HCT116 (cell line): ENCODE measurements at regions not wholly inside any gene's neighbourhood (a gene's known extent, or its start where the extent isn't known, plus 50 kb on each side); places are given as distances from the start of the nearest gene placed in this dataset.

Source experiments
- ATAC-seq: fragments of 200-7000 bp; cut with Tn5 transposase; 2 replicates; pipeline ENCODE4 v1.9.1; 2020; ENCODE audit warnings: mild to moderate bottlenecking, moderate library complexity
- BruUV-seq: library from RNA; stranded (reverse); fragments of 400-500 nt; replicated peaks from 2 replicates; lab custom pipeline; 2021; lab: Mats Ljungman, UMichigan
- CTCF ChIA-PET: fragments of 300-600 bp; sonication (Branson Sonifier 250); formaldehyde crosslinking; loops from one replicate; lab custom pipeline; 2021; ENCODE audit warnings: antibody characterized with exemption; lab: Charles Lee
- POLR2A ChIA-PET: fragments of 300-600, 350-600 bp; sonication (Branson Sonifier 250); formaldehyde crosslinking; loops from one replicate; lab custom pipeline; 2021; ENCODE audit warnings: antibody characterized with exemption; lab: Charles Lee
- RAD21 ChIA-PET, 2 experiments: fragments of 300-600 bp; sonication (Branson Sonifier 250); formaldehyde crosslinking; loops; one replicate each; lab custom pipeline; 2023; ENCODE audit warnings: low total read pairs in 2 of 2; ENCODE audit not compliant: uncharacterized antibody in 2 of 2, unreplicated experiment in 2 of 2, low non-redundant PET in 1 of 2; lab: Charles Lee
- DNase-seq: peaks from one replicate; pipeline ENCODE4 v3.0.0-alpha.2; 2010; ENCODE audit warnings: low read depth, low spot score
- H2AFZ ChIP-seq: fragments of 200-600 bp; shearing (Covaris generic), sonication (generic); 2 replicates; pipeline ENCODE4 v1.6.1; 2017; ENCODE audit warnings: low read depth, mixed run types, mixed read lengths, antibody characterized with exemption, low read length; ENCODE audit not compliant: poor library complexity, severe bottlenecking
- H3K27ac ChIP-seq: 2 replicates; pipeline ENCODE4 v1.5.1; 2012; ENCODE audit warnings: low read depth, low read length
- H3K27me3 ChIP-seq: fragments of 200-600 bp; sonication (generic); 2 replicates; pipeline ENCODE4 v1.6.1; 2016; ENCODE audit warnings: mixed run types, low read length, mixed read lengths; ENCODE audit not compliant: insufficient read depth
- H3K36me3 ChIP-seq, 2 experiments: fragments of 200-500 bp in 1 of 2; fragments of 200-600 bp in 1 of 2; sonication (Bioruptor generic) in 1 of 2; sonication (generic) in 1 of 2; 2 replicates each; pipeline versions ENCODE4 v1.5.1 to v1.6.1; 2014 to 2016; ENCODE audit warnings: low read length in 2 of 2, inconsistent platforms in 1 of 2, mixed read lengths in 1 of 2, mixed run types in 1 of 2; ENCODE audit not compliant: insufficient read depth in 2 of 2, control insufficient read depth in 1 of 2
- H3K4me1 ChIP-seq, 2 experiments: fragments of 200-600 bp in 1 of 2; sonication (generic) in 1 of 2; 2 replicates each; pipeline versions ENCODE4 v1.5.1 to v1.6.1; 2012 to 2017; ENCODE audit warnings: low read length in 2 of 2, inconsistent platforms in 1 of 2, mild to moderate bottlenecking in 1 of 2, mixed read lengths in 1 of 2, mixed run types in 1 of 2, moderate library complexity in 1 of 2; ENCODE audit not compliant: insufficient read depth in 2 of 2, control insufficient read depth in 1 of 2
- H3K4me2 ChIP-seq: fragments of 200-600 bp; sonication (generic); 2 replicates; pipeline ENCODE4 v1.6.1; 2017; ENCODE audit warnings: mixed run types, low read length, mixed read lengths
- H3K4me3 ChIP-seq, 2 experiments: fragments of 200-600 bp in 1 of 2; sonication (generic) in 1 of 2; replicated peaks in 1 of 2; 2 replicates each; pipeline ENCODE4 v1.5.1; 2011 to 2016; ENCODE audit warnings: low read length in 2 of 2, control low read depth in 1 of 2, low read depth in 1 of 2, mild to moderate bottlenecking in 1 of 2, mixed read lengths in 1 of 2, mixed run types in 1 of 2
- H3K79me2 ChIP-seq: fragments of 200-600 bp; sonication (generic); 2 replicates; pipeline ENCODE4 v1.6.1; 2017; ENCODE audit warnings: mild to moderate bottlenecking, mixed run types, low read length, moderate library complexity, mixed read lengths; ENCODE audit not compliant: insufficient read depth
- H3K9ac ChIP-seq: fragments of 200-600 bp; sonication (generic); 2 replicates; pipeline ENCODE4 v1.6.1; 2016; ENCODE audit warnings: low read length, mixed read lengths
- H3K9me2 ChIP-seq: fragments of 200-600 bp; sonication (generic), shearing (Covaris generic); 2 replicates; pipeline ENCODE4 v1.6.1; 2017; ENCODE audit warnings: mixed run types, mild to moderate bottlenecking, moderate library complexity; ENCODE audit not compliant: insufficient read depth
- H3K9me3 ChIP-seq, 2 experiments: fragments of 200-500 bp in 1 of 2; fragments of 200-600 bp in 1 of 2; sonication (Bioruptor generic) in 1 of 2; sonication (generic) in 1 of 2; 2 replicates each; pipeline ENCODE4 v1.6.1; 2014 to 2017; ENCODE audit warnings: low read length in 2 of 2, mixed read lengths in 2 of 2, inconsistent platforms in 1 of 2, low read depth in 1 of 2, mild to moderate bottlenecking in 1 of 2, mixed run types in 1 of 2, moderate library complexity in 1 of 2; ENCODE audit not compliant: control insufficient read depth in 1 of 2, insufficient read depth in 1 of 2
- H4K20me1 ChIP-seq: fragments of 200-600 bp; sonication (generic), shearing (Covaris generic); 2 replicates; pipeline ENCODE4 v1.6.1; 2017; ENCODE audit warnings: mixed run types, mild to moderate bottlenecking, moderate library complexity; ENCODE audit not compliant: insufficient read depth
- CTCF ChIP-seq, 3 experiments: fragments of 200-600 bp in 1 of 3; sonication (generic) in 1 of 3; IDR thresholded peaks in 2 of 3; conservative IDR thresholded peaks in 1 of 3; 2 replicates each; pipeline ENCODE4 v1.5.1; 2012 to 2017; ENCODE audit warnings: low read depth in 2 of 3, low read length in 2 of 3, antibody characterized with exemption in 1 of 3, borderline replicate concordance in 1 of 3, control low read depth in 1 of 3, mild to moderate bottlenecking in 1 of 3, mixed read lengths in 1 of 3, mixed run types in 1 of 3, moderate library complexity in 1 of 3; ENCODE audit not compliant: insufficient read depth in 1 of 3
- EGR1 ChIP-seq: IDR thresholded peaks from 2 replicates; pipeline ENCODE4 v1.6.1; 2012; ENCODE audit warnings: low read depth
- EZH2phosphoT487 ChIP-seq: fragments of 200-600 bp; IDR thresholded peaks from 2 replicates; pipeline ENCODE4 v1.6.1; 2018; ENCODE audit warnings: antibody characterized with exemption, borderline replicate concordance
- FOSL1 ChIP-seq: IDR thresholded peaks from 2 replicates; pipeline ENCODE4 v1.6.1; 2012; ENCODE audit warnings: low read depth
- POLR2AphosphoS5 ChIP-seq: IDR thresholded peaks from 2 replicates; pipeline ENCODE4 v1.6.1; 2011; ENCODE audit warnings: mild to moderate bottlenecking, low read depth, low read length, moderate library complexity
- RAD21 ChIP-seq: IDR thresholded peaks from 2 replicates; pipeline ENCODE4 v1.6.1; 2012; ENCODE audit warnings: low read depth, mild to moderate bottlenecking
- ZBTB33 ChIP-seq: IDR thresholded peaks from 2 replicates; pipeline ENCODE4 v1.6.1; 2011; ENCODE audit warnings: mild to moderate bottlenecking, low read length, moderate library complexity; ENCODE audit not compliant: insufficient replicate concordance; ENCODE audit errors: extremely low read depth
- ZFX ChIP-seq: fragments of 450-650 bp; IDR thresholded peaks from 2 replicates; pipeline ENCODE4 v1.6.1; 2017
- intact Hi-C: fragments of 100-400 bp; cut with micrococcal nuclease; formaldehyde crosslinking; loops from 2 replicates; pipeline ENCODE4 v1.10.0; 2022

DNA sequence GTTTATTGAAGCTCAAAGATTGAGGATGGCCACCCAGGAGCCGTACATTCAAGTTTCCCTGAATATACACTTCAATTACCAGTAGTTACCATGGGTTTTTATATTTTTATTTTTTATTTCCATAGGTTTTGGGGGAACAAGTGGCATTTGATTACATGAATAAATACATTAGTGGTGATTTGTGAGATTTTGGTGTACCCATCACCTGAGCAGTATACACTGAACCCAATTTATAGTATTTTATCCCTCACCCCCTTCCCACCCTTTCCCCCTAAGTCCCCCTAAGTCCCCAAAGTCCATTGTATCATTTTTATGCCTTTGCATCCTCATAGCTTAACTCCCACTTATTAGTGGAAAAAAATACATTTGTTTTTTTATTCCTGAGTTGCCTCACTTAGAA is 791.4 kb downstream of the BRINP3 start (continued):
- no peak for TF ChIP-seq ZBTB33
- no peak for TF ChIP-seq EGR1
- no peak for TF ChIP-seq RAD21
- TF ChIP-seq CTCF (IDR thresholded peaks at IDR 0.05 in 2 of 3, conservative IDR thresholded peaks at IDR 0.05 in 1 of 3; ENCODE audit: borderline replicate concordance in 1 of 3, insufficient read depth in 1 of 3, low read depth in 2 of 3, low read length in 2 of 3): no peak
- no peak for TF ChIP-seq ZFX
- no peak for TF ChIP-seq EZH2phosphoT487
- no peak for TF ChIP-seq FOSL1
- TF ChIP-seq, all 23 proteins: peak for 0

- Histone ChIP-seq H3K79me2 (no peaks in the 10 kb centered on the region), H3K4me3 (no peak overlapping the region), H3K27me3 (no peaks in the 10 kb centered on the region), H3K4me2 (no peak overlapping the region), H3K4me1 (no peaks in the 10 kb centered on the region), H3K36me3 (no peaks in the 10 kb centered on the region), H2AFZ (peak overlapping the region; percentile 27), H3K27ac (no peak overlapping the region), H3K9ac (no peak overlapping the region), H3K9me2 (no peaks in the 10 kb centered on the region; the same call in 1 of the 2 replicates), H3K9me3 (no peaks in the 10 kb centered on the region), H4K20me1 (no peaks in the 10 kb centered on the region)
- RAD21 ChIA-PET: no interaction called here
- no peak for DNase-seq
- TF ChIP-seq POLR2AphosphoS5 (no peak), ZBTB33 (no peak), RAD21 (peak; percentile 20; the same call in 1 of the 2 replicates), CTCF (IDR thresholded peaks at IDR 0.05 in 2 of 3, conservative IDR thresholded peaks at IDR 0.05 in 1 of 3; ENCODE audit: borderline replicate concordance in 1 of 3, insufficient read depth in 1 of 3, low read depth in 2 of 3, low read length in 2 of 3) (peak in 1 of 3 experiments; percentile 10; a peak in 1 of 6 replicates)
- intact Hi-C loops: no loop called here
- no TSS peak for BruUV-seq
- CTCF ChIA-PET: interaction anchor here (1.4 kb wide), 1 partner anchor 911 kb away, joined by 3 read pairs; no protein-coding TSS in a partner anchor
- POLR2A ChIA-PET: no interaction called here
- 0 out of 2 replicates have a peak, but pooled peaks have one; percentile 42 for ATAC-seq
Measured at GRCh38 chr1:189693140-189693539, 784.5 kb downstream of the BRINP3 start.
